ENCODE measurements at regions not wholly inside any gene's neighbourhood (a gene's known extent, or its start where the extent isn't known, plus 50 kb on each side); places are given as distances from the start of the nearest gene placed in this dataset.

GRCh38 chr6:147005499-147005898 is 198.7 kb upstream of the STXBP5 start:
- no peaks in the 10 kb centered on the region for H3K27me3 ChIP-seq
- no peak for DNase-seq
- H3K4me1 ChIP-seq (ENCODE audit: insufficient read depth): peaks cover under 1% of the 10 kb centered on the region
- H3K36me3 ChIP-seq: no peaks in the 10 kb centered on the region
- intact Hi-C loops (cut with DNase I): no loop called here
- H3K9me3 ChIP-seq: no peaks in the 10 kb centered on the region
- TF ChIP-seq POLR2A (IDR thresholded peaks at IDR 0.05) (no peak), EP300 (IDR thresholded peaks at IDR 0.05) (no peak), CTCF (IDR thresholded peaks at IDR 0.05) (no peak)
- H3K4me3 ChIP-seq: no peak overlapping the region
- H3K27ac ChIP-seq: no peak overlapping the region

GRCh38 chr6:147007441-147007840 is 196.8 kb upstream of the STXBP5 start:
- H3K27ac ChIP-seq: no peak overlapping the region
- intact Hi-C loops (cut with DNase I): no loop called here

GRCh38 chr6:147009358-147009757 is 194.9 kb upstream of the STXBP5 start:
- DNase-seq: no peak
- no peaks in the 10 kb centered on the region for H3K9me3 ChIP-seq
- H3K27me3 ChIP-seq: no peaks in the 10 kb centered on the region
- H3K27ac ChIP-seq: no peak overlapping the region
- no peaks in the 10 kb centered on the region for H3K36me3 ChIP-seq
- H3K4me1 ChIP-seq (ENCODE audit: insufficient read depth): no peaks in the 10 kb centered on the region
- no peak overlapping the region for H3K4me3 ChIP-seq
- TF ChIP-seq POLR2A (IDR thresholded peaks at IDR 0.05) (no peak), CTCF (IDR thresholded peaks at IDR 0.05) (no peak), EP300 (IDR thresholded peaks at IDR 0.05) (no peak)
- WGBS, 3 donors: 87 to 96% (median 95%) methylated on average over 2 of the region's 2 CpGs
- intact Hi-C loops (cut with DNase I): no loop called here

More at GRCh38 chr6:147007441-147007840, 196.8 kb upstream of the STXBP5 start:
- Histone ChIP-seq H3K4me3 (no peak overlapping the region), H3K9me3 (no peaks in the 10 kb centered on the region), H3K4me1 (ENCODE audit: insufficient read depth) (no peaks in the 10 kb centered on the region), H3K36me3 (no peaks in the 10 kb centered on the region), H3K27me3 (no peaks in the 10 kb centered on the region)
- no peak for TF ChIP-seq POLR2A (IDR thresholded peaks at IDR 0.05)
- no peak for TF ChIP-seq CTCF (IDR thresholded peaks at IDR 0.05)
- TF ChIP-seq EP300 (IDR thresholded peaks at IDR 0.05): no peak
- no peak for DNase-seq

GRCh38 chr6:147015674-147016073 is 188.5 kb upstream of the STXBP5 start:
- no peak overlapping the region for H3K27ac ChIP-seq
- no peak for DNase-seq
- 86 to 92% (median 88%) methylated on average over 5 of the region's 5 CpGs for WGBS, 3 donors
- H3K4me1 ChIP-seq (ENCODE audit: insufficient read depth): no peaks in the 10 kb centered on the region
- no peaks in the 10 kb centered on the region for H3K36me3 ChIP-seq
- intact Hi-C loops (cut with DNase I): no loop called here
- no peaks in the 10 kb centered on the region for H3K9me3 ChIP-seq
- no peak overlapping the region for H3K4me3 ChIP-seq
- TF ChIP-seq POLR2A (IDR thresholded peaks at IDR 0.05) (no peak), CTCF (IDR thresholded peaks at IDR 0.05) (no peak), EP300 (IDR thresholded peaks at IDR 0.05) (no peak)
- no peaks in the 10 kb centered on the region for H3K27me3 ChIP-seq

GRCh38 chr6:147016440-147016839 is 187.8 kb upstream of the STXBP5 start:
- 75 to 79% (median 76%) methylated on average over 3 of the region's 3 CpGs for WGBS, 3 donors
- H3K9me3 ChIP-seq: no peaks in the 10 kb centered on the region
- intact Hi-C loops (cut with DNase I): no loop called here

More at GRCh38 chr6:147016440-147016839, 187.8 kb upstream of the STXBP5 start:
- Histone ChIP-seq H3K27ac (no peak overlapping the region), H3K36me3 (no peaks in the 10 kb centered on the region), H3K4me3 (no peak overlapping the region), H3K27me3 (no peaks in the 10 kb centered on the region), H3K4me1 (ENCODE audit: insufficient read depth) (no peaks in the 10 kb centered on the region)
- no peak for DNase-seq
- TF ChIP-seq CTCF (IDR thresholded peaks at IDR 0.05) (no peak), EP300 (IDR thresholded peaks at IDR 0.05) (no peak)

All from ovary (tissue), 7 donors.